Dermis microvascular lymphatic vessel endothelial cell (primary cell): ENCODE measurements at regions not wholly inside any gene's neighbourhood (a gene's known extent, or its start where the extent isn't known, plus 50 kb on each side); places are given as distances from the start of the nearest gene placed in this dataset.

Experiments
- DNase-seq, 2 donors: peaks; one replicate each; pipeline versions ENCODE4 v3.0.0 to v3.0.0-alpha.2; 2010; ENCODE audit warnings: low read depth in 2 of 2

DNA sequence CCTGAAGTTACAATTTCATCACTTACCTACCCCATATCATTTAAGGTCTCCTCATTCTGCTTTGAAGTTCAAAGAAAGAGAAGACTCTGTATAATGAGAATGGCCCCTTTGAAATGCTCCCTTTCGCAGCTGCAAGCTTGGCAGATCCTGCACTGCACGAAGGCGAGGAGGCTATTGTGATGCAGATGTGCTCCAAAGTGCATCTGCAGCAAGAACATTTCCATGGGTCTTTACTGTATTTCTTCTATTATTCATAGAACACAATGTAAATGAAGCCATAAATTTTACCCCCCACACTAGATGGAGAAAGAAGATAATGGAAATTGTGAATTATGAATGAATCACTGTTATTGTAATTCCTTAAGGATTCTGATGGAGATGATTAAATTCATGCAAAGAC lies 178.7 kb downstream of the CHD9NB start:
- no peak for DNase-seq

DNA sequence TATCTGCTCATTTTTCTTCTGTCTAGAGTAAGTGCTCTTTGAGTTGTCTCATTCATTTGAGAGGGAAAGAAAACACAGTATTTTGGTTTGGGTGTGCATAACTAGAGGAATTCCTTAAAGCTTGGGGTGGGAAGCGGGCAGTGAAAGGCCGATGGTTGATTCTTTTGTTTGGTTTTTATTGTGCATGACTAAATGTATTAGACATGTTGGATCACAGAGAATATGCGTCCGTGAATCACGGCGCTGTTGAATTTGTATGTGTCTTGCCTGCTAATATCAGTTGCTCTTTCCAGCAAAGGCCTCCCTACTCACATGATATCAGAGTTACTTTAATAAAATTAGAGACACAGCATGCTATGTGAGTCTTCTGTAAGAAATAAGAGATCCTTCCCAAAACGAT lies 180.0 kb downstream of the CHD9NB start:
- no peak for DNase-seq

DNA sequence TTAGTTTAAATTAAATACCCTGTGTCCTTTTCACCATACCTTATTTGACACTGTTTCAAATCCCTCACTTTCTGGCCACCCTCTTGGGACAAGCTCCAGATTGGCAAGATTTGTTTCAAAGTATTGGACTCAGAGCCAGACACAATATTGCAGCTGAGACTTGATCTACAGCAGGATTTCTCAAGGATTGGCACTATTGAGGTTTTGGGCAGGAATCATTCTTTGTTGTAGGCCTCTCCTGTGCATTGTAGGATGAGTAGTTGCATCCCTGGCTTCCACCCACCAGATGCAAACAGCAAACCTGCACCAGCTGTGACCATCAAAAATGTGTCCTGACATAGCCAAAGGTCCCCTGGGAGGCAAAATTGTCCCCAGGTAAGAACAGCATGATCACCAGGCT lies 181.2 kb downstream of the CHD9NB start:
- no peak for DNase-seq

DNA sequence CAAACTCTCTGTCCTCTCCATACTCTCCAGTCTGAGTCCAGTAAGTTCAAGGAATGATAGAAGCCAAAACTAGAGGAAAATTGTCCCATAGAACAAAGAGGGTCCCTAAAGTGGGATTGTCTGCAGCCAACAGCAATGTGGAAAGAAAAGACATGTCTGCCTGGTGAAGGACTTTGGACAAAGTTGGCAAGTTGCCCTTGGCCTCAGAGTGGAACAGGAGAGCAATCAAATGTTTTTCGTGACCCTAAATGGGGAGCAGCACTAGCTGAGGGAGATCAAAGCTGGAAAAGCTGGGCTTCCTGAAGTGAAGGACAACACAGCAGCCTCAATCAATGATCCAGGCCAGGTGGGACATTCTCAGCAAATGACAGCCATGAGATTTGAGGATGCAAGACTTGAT lies 183.5 kb downstream of the CHD9NB start:
- no peak for DNase-seq

DNA sequence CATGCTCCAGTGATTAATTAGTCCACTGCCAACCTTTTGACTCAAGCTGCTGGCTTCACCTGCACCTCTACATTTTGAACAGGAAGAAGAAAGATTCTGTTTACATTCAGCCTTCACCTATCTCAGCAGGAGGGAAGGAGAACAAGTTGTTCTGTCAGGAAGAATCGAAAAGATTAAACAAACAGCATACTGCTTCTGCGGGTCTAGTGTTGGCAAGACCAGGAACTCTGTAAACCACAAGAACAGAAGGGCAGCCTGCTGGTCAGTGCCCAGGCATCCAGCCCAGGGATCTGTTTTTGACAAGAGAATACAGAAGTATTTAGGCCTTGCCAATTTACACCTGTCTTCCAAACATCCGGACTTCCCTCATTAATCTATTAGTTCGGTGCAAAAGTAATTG lies 189.7 kb downstream of the CHD9NB start:
- no peak for DNase-seq

DNA sequence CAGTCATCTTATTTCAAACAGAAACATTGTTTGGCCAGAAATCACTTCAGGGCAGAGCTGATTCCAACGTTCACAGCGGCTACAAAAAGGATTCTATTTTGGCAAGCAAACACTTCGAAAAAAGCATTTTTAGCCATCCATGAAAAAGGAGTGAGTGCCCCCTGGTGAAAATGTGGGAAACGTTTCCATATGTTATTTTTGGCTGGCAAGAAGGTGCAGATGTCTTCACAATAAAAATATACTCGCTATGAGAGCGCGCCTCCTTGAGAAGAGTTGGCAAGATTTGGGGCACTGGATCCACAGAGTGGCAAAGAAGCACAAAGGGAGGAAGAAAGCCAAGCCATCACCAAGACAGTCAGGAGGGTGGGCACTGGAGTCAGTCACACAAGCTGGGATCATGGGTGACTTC lies 191.1 kb downstream of the CHD9NB start:
- peak; percentile 4 to 36 for DNase-seq

DNA sequence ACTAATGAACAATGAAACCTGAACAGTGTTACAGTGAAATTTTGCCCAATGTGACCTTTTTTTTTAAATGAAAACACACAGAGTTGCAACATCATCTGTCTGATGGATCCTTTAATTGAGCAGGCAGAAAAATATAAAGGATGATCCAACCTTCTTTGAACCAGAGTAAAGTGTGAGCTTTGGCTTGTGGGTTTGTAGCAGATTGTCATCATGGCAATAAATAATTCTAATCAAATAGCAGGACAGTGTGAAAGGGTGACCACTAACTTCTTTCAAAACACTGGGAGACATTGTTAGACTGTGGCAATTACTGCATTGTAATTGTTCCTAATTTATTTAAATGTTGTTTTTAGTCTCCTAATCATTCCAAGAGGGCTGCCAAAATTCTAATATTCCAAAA lies 197.2 kb downstream of the CHD9NB start:
- no peak for DNase-seq

DNA sequence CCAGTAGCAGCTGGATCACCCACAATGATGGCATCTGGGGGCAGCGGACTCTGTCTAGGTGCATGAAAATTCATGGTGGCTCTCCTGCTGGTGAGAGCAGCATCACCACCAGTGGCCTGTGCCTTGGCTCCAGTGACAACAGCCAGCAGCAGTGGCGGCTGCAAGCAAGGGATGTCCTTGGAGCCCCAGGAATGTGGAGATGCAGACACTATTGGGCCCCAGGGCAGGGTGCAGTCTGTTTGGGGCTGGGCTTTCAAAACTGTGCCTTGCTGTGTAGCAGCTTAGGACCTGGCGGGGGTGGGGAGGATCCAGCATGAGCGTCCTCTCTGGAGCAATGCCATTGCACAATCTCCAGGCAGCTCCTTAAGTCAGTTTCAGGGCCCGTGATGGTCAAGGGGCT lies 199.7 kb downstream of the CHD9NB start:
- no peak for DNase-seq

DNA sequence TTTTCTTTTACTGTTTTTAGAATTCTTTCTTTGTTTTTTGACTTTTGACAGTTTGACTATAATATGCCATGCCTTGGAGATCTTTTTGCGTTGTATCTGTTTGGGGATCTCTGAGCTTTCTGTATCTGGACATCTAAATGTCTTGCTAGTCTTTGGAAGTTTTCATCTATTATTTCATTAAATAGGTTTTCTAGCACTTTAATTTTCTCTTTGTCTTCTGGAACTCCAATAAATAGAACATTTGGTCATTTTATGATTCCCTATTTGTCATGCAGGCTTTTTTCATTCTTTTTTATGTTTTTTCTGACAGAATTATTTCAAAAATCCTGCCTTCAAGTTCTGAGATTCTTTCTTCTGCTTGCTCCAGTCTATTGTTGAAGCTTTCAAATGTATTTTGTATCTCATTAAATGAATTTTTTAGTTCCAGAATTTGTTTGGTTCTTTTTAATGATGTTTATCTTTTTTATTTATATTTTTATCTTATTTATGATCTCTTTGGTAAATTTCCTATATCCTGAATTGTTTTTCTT lies 201.4 kb downstream of the CHD9NB start:
- no peak for DNase-seq

DNA sequence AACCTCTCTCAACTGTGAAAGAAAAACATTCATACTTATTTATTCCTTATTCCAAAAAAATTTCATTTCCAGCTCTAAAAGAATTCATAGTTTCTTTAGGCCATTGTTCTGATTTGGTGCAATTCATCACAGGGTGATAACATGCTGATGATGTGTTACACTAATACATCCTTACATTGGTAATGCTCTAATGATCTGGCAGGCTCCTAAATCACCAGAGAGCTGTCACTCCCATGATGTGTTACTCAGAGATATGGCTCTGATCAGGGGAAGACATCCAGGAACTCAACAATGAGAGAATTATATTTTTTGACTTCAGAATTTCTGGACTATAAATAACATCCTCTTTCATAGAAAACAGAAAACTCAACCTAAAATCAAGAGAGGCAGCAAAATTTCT lies 209.3 kb downstream of the CHD9NB start:
- DNase-seq, result no peak

DNA sequence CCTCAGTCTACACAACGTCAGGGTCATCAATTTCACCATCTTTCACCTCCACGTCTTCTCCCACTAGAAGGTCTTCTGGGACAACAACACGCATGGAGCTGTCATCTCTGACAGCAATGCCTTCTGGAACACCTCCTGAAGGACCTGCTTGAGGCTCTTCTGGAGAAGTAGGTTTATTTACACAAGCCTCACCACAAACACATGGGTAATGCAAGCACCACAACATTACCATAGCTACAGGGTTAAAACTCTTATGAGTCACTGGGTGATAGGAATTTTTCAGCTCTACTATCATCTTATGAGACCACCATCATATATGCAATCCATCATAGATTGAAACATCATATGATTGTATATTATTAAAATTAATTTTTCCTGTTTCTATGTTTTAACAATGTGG lies 215.4 kb downstream of the CHD9NB start:
- no peak for DNase-seq

DNA sequence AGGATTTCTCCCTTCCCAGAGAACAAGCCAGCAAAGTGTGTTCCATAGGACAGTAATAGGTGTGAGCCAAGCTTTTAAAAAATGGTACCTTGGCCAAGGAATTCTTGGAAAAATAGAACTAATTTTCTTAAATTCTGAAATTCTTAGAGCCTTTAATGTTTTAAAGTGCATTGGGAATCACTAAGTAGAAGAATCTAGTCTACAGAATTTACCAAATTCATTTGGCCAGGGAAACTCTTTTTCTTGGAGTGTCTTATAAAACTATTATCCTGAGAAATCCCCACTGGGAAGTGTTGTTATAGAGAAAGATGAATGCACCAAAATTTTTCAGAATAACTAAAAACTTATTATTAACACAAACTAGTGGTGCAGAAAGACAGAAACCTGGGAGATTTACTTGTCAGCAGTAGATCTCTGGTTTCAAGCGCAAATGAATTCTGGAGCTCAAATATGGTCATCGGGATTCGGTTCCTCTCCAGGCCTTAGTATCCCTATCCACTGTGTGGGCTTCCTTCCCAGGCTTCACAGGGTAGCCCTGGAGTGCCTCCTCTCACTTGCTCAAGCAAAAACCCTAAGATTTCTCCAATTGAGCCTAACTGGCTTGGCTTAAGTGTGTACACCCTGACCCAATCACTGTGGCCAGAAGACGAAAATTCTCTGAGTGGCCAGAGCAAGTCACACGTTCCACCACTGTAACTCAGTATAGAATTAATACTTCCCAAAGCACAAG lies 217.8 kb downstream of the CHD9NB start:
- DNase-seq, result no peak

DNA sequence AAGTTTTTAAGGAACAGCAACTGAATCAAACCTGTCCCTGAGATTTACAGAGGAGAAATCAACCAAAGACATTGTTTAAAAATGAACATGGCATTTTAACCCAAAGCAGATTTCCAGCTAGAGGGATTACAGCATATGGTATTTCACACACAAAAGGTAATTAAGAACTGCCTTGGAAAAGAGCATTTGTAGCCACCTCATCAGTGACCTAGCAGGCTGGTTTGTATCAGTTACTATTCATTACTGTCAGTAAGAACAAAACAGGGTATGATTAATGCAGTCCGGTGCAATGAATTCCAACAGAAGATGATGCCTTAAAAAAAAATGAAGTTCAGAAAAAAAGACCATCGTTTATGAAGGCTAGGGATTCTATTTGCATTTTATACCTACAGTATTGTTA lies 219.9 kb downstream of the CHD9NB start:
- no peak for DNase-seq

DNA sequence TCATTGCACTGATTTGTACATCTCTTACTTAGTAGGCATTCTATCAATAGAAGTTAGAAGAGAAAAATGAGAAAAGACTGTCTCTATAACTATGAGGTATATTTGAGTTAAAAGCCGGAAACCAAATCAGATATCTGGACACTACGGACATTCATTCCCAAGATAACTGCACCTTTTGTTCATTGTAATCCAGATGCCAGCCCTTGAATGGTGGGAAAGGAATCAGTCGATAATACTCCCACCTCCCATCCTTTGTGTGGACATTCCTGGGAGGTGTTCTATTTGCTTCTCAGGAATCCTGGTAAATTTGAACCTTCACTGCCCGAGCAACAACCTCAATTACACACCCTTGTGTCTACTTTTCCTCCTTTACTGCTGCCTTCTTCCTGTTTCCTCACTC lies 225.2 kb downstream of the CHD9NB start:
- no peak for DNase-seq

DNA sequence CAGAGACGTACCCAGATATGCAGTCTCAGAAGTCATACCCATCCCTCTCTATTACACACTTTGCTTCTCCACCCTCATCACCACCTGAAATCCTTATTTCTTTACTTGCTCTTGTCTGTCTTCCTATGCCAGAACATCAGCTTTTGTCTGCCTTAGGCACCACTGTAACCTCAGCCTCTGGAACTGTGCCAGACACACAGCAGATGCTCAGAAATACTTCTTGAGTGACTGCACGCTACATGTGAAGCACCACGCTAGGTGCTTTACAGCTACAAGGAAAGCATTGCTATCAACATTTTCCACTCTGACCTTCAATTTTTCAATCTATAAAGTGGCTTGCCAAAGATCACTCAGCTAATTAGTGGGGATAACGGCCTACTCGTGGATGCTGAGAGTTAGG lies 226.8 kb downstream of the CHD9NB start:
- DNase-seq, result no peak

DNA sequence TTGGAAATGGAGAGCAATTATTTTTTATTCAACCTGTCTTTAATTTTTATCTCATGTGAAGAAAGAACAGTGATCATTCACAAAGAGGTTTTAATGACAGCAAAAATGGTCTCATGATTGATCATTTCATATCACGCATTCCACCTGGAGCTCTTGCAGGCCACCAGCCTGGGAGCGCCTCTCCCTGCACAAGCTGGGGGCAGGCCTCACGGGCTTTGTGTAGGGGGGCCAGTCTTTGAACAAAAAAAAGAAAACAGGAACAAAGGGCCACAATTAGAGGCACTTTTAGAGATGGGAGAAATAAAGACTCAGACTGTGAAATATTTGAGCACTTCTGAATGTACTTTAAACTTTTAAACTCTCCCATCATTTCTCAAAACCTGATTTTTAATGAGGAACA lies 232.9 kb downstream of the CHD9NB start:
- DNase-seq, result no peak

DNA sequence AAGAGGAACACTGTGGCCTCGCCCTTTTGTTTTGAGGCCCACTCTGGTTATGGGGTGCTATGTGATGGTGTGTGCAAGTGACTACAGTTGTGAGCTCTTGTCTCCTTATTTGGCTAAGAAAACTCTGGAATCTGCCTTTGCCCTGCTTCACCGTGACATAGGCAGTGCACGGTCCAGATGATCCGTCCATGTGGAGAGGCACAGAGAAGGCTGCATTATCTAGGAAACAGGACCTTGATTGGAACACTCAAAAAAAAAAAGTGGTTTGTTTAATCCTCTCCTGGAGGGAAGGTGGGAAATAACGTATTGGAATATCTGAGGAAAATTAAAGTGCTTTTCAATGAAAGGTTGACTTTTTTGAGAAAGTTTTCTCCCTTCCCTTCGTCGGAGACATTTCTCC lies 233.3 kb downstream of the CHD9NB start:
- DNase-seq, result no peak

DNA sequence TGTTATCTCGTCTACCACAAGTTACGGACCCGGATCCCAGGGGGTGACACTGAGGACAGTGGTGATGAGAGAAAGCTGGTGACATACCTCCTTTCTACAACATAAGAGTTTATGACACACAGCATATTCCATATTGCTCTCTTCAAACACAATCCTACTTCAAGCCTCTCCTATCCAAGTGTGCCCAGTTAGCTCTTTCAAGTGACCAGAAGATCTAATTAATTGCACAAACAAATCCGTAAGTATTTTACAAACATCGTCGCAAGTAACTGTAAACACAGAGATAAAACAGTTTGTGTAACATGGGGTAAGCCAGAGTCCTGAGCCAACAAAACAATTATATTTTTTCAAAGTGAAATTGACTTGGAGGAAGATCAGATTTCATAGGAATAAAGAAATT lies 235.0 kb downstream of the CHD9NB start:
- DNase-seq, result no peak

DNA sequence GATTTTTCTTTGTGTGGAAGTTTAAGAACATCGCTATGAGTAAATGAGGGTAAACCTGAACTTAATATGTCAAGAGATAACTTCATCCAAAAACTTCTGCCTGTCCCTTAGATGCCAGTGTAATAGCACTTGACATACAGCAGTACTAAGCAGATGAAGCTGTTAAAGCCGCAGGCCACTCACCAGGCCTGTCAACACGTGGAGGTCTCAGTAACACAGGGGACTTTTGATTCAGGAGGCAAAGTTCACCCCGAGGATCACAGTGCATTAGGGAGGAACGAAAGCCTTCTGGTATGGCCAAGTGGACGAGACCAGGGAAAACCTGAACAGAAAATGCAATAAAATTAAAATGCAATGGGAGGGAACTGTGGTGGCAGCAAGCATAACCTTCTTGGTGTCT lies 235.7 kb downstream of the CHD9NB start:
- no peak for DNase-seq

DNA sequence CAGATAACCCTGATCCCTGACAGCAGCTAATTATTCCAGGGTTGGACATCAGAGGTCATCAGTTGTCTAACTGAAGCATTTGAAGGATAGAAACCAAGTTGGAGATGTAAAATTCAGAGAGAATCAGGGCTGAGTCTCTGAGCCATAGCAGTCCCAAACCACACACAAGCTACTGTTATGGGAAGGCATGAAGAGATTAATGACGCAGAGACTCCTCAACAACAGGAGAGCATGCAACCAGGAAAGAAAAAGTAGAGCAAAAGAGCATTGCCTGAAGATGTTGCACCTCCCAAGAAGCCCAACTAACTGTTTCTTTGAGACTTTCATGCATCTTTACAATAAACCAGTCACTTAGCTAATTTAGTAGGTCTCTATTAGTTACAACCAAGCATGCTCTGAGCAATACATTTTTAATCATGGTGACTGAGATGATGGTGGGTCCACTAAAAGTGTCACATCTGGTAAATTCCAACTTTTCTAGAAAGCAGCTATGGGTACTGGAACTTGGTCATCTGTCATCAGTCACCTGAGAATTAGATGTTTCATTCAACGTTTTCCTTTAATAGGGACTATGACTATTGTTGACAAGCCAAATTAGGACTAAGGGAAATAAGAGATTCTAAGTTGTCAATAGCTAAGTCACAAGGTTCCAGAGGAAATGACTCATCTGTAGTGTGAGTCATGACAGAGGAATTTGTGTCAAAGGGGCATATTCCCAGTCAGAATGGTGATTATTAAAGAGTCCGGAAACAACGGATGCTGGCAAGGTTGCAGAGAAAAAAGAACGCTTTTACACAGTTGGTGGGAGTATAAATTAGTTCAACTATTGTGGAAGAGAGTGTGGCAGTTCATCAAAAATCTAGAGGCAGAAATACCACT lies 239.8 kb downstream of the CHD9NB start:
- DNase-seq, result peak; percentile 76 to 98

DNA sequence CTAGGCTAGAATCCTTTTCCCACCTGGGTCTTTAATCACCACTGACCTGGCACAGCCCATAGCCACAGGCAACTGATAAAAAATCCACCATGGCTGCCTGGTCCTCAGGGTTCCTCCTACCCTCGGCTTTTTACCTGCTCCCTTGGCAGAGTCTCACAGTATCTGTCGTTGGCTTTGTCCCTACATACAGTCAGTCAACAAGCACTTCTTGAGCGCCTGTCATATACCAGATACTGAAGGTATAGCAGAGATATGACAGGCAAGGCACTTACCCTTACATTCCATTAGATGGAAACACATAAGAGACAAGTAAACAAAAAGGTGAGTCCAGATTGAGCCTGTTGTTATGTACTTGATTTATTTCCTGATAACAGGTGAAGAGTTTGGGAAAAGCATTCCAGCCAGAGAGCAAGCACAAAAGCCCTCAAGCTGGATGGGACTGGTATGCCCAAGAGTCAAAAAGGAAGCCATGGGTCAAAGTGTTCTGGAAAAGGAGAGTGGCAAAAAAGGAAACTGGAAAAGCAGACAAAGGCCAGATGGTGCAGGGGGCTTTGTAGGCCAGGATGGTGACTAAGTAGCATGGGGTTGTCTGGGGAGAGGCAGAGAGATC lies 247.0 kb downstream of the CHD9NB start:
- no peak for DNase-seq

DNA sequence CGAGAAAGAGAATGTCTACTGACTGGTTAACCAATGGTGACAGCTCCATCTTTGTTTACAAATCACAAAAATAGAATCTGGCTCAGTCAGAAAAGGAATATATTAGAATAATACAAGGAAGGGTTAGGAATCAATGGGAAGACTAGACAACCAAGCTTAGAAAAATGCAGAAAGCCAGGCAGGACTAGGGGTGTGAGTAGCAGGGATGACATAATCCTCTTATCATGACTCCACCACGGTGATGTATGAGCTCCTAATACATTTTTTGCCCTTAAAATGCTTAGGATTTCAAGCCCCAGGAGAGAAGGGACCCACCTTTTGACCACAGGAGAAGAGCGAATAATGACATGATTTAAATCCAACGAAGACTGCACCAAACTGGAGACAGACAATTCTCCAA lies 252.3 kb downstream of the CHD9NB start:
- DNase-seq, result no peak
